Kidney (tissue), 13 donors: ENCODE measurements at regions not wholly inside any gene's neighbourhood (a gene's known extent, or its start where the extent isn't known, plus 50 kb on each side); places are given as distances from the start of the nearest gene placed in this dataset.

Experiments
- DNase-seq, 5 donors: peaks; one replicate each; pipeline ENCODE4 v3.0.0-alpha.2; 2013 to 2020
- FAIRE-seq: peaks from 2 replicates; lab custom pipeline; 2012; peaks lifted over from hg19 to GRCh38; lab: Jason Lieb, UNC
- H3K27ac ChIP-seq, 2 donors: one replicate each; pipeline ENCODE4 v1.7.0; 2013; ENCODE audit warnings: low read depth in 2 of 2, low read length in 2 of 2, inconsistent platforms in 1 of 2
- H3K27me3 ChIP-seq: one replicate; pipeline ENCODE4 v1.7.1; 2013; ENCODE audit warnings: low read length, inconsistent platforms; ENCODE audit not compliant: control insufficient read depth, insufficient read depth
- H3K36me3 ChIP-seq, 3 donors: one replicate each; pipeline versions ENCODE4 v1.7.0 to v1.7.1; 2013; ENCODE audit warnings: low read length in 3 of 3, control low read depth in 1 of 3, inconsistent platforms in 1 of 3; ENCODE audit not compliant: insufficient read depth in 3 of 3, control insufficient read depth in 2 of 3
- H3K4me1 ChIP-seq, 3 donors: one replicate each; pipeline versions ENCODE4 v1.7.0 to v1.7.1; 2013; ENCODE audit warnings: low read length in 3 of 3, inconsistent platforms in 1 of 3, low read depth in 1 of 3; ENCODE audit not compliant: control insufficient read depth in 2 of 3, insufficient read depth in 2 of 3
- H3K4me3 ChIP-seq, 3 donors: one replicate each; pipeline versions ENCODE4 v1.7.0 to v1.8.1; 2013; ENCODE audit warnings: low read length in 3 of 3, control low read depth in 1 of 3, inconsistent platforms in 1 of 3
- H3K9ac ChIP-seq, 3 donors: one replicate each; pipeline versions ENCODE4 v1.7.0 to v1.7.1; 2013; ENCODE audit warnings: low read length in 3 of 3, control low read depth in 1 of 3, inconsistent platforms in 1 of 3
- H3K9me3 ChIP-seq, 3 donors: one replicate each; pipeline versions ENCODE4 v1.7.0 to v1.7.1; 2013; ENCODE audit warnings: low read length in 3 of 3, control low read depth in 1 of 3, inconsistent platforms in 1 of 3; ENCODE audit not compliant: control insufficient read depth in 2 of 3, insufficient read depth in 1 of 3
- intact Hi-C: fragments of 100-400 bp; cut with DNase I; formaldehyde crosslinking; loops from one replicate; pipeline ENCODE4 v1.11.1; 2022
- TF ChIP-seq, protein P1 (sequence below): IDR thresholded peaks from 3 replicates; pipeline ENCODE4 v1.5.1; 2012; ENCODE audit warnings: mild to moderate bottlenecking, moderate library complexity, borderline replicate concordance; ENCODE audit not compliant: insufficient read depth; ENCODE audit errors: extremely low read depth
- donor health status: control.
- donor health status: control.
- donor health status: control.
- donor health status: control.
- donor health status: control.
- donor health status: DM: yes; HTN: yes; CAD: no.
- donor health status: Normal renal cell carcinoma (clear cell type).

DNA sequence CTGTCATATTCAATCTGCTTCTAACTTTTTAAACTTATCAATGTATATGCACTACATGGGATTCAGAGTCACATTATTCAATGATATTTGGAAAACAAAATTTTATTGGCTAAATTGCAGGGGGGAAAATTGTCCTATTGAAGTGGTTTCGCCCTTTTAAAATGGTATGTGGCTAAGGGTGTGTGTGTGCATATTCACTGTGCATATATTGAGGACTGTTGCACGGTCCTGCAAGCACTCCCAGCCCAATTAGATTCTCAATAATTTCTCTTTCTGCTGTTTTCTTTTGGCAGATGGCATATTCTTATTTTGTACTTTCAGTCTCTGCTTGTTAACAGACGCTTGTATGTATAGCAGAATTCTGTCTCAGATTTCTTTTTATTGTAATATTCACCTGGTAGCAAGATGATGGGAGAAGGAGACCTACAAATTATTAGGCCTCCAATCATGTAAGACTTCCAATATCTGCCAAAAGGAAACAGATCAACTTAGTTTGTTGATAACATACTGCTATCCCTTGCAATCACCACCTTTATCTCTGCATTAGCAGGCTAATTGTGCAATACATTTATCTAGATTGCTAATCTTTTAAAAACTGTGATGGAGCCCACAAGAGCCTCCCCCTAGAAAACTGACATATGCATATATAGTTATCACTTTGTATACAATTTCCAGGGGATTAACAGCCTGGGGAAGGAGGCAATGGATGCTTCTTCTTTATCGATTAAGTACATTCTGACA lies 411.5 kb downstream of the PLK2 start:
- Histone ChIP-seq H3K27ac (no peak overlapping the region), H3K36me3 (no peaks in the 10 kb centered on the region), H3K9ac (no peak overlapping the region), H3K4me1 (no peaks in the 10 kb centered on the region), H3K9me3 (no peaks in the 10 kb centered on the region), H3K4me3 (no peak overlapping the region), H3K27me3 (no peaks in the 10 kb centered on the region)
- no peak for DNase-seq
- intact Hi-C loops, result no loop called here
- FAIRE-seq, result no peak
- TF ChIP-seq, protein P1, sequence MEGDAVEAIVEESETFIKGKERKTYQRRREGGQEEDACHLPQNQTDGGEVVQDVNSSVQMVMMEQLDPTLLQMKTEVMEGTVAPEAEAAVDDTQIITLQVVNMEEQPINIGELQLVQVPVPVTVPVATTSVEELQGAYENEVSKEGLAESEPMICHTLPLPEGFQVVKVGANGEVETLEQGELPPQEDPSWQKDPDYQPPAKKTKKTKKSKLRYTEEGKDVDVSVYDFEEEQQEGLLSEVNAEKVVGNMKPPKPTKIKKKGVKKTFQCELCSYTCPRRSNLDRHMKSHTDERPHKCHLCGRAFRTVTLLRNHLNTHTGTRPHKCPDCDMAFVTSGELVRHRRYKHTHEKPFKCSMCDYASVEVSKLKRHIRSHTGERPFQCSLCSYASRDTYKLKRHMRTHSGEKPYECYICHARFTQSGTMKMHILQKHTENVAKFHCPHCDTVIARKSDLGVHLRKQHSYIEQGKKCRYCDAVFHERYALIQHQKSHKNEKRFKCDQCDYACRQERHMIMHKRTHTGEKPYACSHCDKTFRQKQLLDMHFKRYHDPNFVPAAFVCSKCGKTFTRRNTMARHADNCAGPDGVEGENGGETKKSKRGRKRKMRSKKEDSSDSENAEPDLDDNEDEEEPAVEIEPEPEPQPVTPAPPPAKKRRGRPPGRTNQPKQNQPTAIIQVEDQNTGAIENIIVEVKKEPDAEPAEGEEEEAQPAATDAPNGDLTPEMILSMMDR, result no peak

GRCh38 chr5:58046371-58046770 lies 413.5 kb downstream of the PLK2 start:
- TF ChIP-seq, protein P1, result no peak
- Histone ChIP-seq H3K9me3 (no peaks in the 10 kb centered on the region), H3K36me3 (no peaks in the 10 kb centered on the region), H3K27ac (no peak overlapping the region), H3K4me1 (no peaks in the 10 kb centered on the region), H3K9ac (no peak overlapping the region), H3K4me3 (no peak overlapping the region), H3K27me3 (no peaks in the 10 kb centered on the region)
- no peak for FAIRE-seq
- intact Hi-C loops, result no loop called here
- DNase-seq, result no peak

DNA sequence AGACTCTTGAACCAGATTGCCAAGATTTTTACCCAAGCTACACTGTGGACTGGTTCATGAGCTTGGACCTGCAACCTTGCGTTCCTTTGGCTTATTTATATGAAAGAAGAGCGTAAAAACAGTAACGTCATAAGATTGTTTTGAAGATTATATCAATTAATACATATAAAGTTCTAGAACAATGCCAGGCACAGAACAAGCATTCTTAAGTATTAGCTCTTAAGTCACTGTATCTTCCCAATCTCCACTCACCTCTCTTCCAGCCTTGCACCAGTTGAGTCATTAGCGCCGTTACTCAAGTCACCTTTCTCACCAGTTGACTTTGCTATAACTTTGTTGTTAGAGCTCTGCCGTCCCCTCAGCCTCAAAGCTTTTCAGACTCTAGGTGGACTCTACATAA lies 415.7 kb downstream of the PLK2 start:
- no peak overlapping the region for H3K9ac ChIP-seq
- TF ChIP-seq, protein P1, result no peak
- no peaks in the 10 kb centered on the region for H3K36me3 ChIP-seq
- H3K27me3 ChIP-seq, result no peaks in the 10 kb centered on the region
- no peak overlapping the region for H3K4me3 ChIP-seq
- intact Hi-C loops, result no loop called here
- FAIRE-seq (no peak), DNase-seq (no peak)
- no peaks in the 10 kb centered on the region for H3K4me1 ChIP-seq
- H3K27ac ChIP-seq, result no peak overlapping the region
- no peaks in the 10 kb centered on the region for H3K9me3 ChIP-seq
